K562 (cell line): ENCODE measurements at regions not wholly inside any gene's neighbourhood (a gene's known extent, or its start where the extent isn't known, plus 50 kb on each side); places are given as distances from the start of the nearest gene placed in this dataset.
A peak's percentile ranks its signal among the peaks of the same experiment; 100 is the strongest.

ENCODE experiments used
- ATAC-seq: fragments of 200-7000 bp; cut with Tn5 transposase; 3 replicates; pipeline ENCODE4 v1.9.1; 2020; ENCODE audit warnings: moderate library complexity
- BruUV-seq: library from RNA; stranded (reverse); fragments of 400-500 nt; replicated peaks from 2 replicates; lab custom pipeline; 2021; lab: Mats Ljungman, UMichigan
- CTCF ChIA-PET: fragments of 300-600 bp; formaldehyde crosslinking; extraction: SDS; loops from one replicate; lab custom pipeline; 2021; ENCODE audit warnings: low intra/inter-chr PET ratio; lab: Yijun Ruan, JAX
- POLR2A ChIA-PET: fragments of 300-600, 350-650 bp; sonication (Branson Sonifier 250); formaldehyde crosslinking; extraction: SDS; loops from one replicate; lab custom pipeline; 2021; ENCODE audit warnings: antibody characterized with exemption, inconsistent platforms; lab: Yijun Ruan, JAX
- DNase-seq, 4 experiments: peaks; one replicate each; pipeline versions ENCODE4 v3.0.0 to v3.0.0-alpha.2; 2011 to 2018; ENCODE audit warnings: low spot score in 3 of 4, mixed read lengths in 3 of 4; ENCODE audit errors: extremely low read depth in 1 of 4
- FAIRE-seq: peaks from 2 replicates; lab custom pipeline; 2011; peaks lifted over from hg19 to GRCh38; lab: Jason Lieb, UNC
- H2AFZ ChIP-seq: 2 replicates; pipeline ENCODE4 v1.6.0; 2011; ENCODE audit warnings: low read depth, low read length, control low read depth, inconsistent platforms
- H3K27ac ChIP-seq: fragments of 200-600 bp; 3 replicates; pipeline ENCODE4 v1.8.0; 2011; ENCODE audit warnings: low read depth, mild to moderate bottlenecking, control low read depth, inconsistent platforms, low read length, moderate library complexity, mixed read lengths; ENCODE audit errors: extremely low read depth
- H3K27me3 ChIP-seq, 2 experiments: fragments of 300-600 bp in 1 of 2; 2 replicates in 1 of 2; 3 replicates in 1 of 2; pipeline versions ENCODE4 v1.6.0 to v1.8.0; 2011; ENCODE audit warnings: inconsistent platforms in 2 of 2, low read length in 2 of 2, mild to moderate bottlenecking in 1 of 2, mixed read lengths in 1 of 2, moderate library complexity in 1 of 2; ENCODE audit not compliant: control insufficient read depth in 2 of 2, insufficient read depth in 2 of 2
- H3K36me3 ChIP-seq: fragments of 300-600 bp; 3 replicates; pipeline ENCODE4 v1.8.0; 2011; ENCODE audit warnings: mild to moderate bottlenecking, low read length, inconsistent platforms; ENCODE audit not compliant: control insufficient read depth, insufficient read depth
- H3K4me1 ChIP-seq, 2 experiments: fragments of 200-600 bp in 1 of 2; replicated peaks in 1 of 2; 2 replicates in 1 of 2; 3 replicates in 1 of 2; pipeline versions ENCODE4 v1.5.1 to v1.8.0; 2011; ENCODE audit warnings: inconsistent platforms in 2 of 2, low read length in 2 of 2, mild to moderate bottlenecking in 1 of 2, mixed read lengths in 1 of 2, moderate library complexity in 1 of 2; ENCODE audit not compliant: control insufficient read depth in 2 of 2, insufficient read depth in 2 of 2
- H3K4me2 ChIP-seq: 2 replicates; pipeline ENCODE4 v1.6.1; 2011; ENCODE audit warnings: low read length, control low read depth, inconsistent platforms, mixed read lengths; ENCODE audit not compliant: insufficient read depth
- H3K4me3 ChIP-seq: fragments of 200-600 bp; sonication (generic), shearing (Covaris generic); 2 replicates; pipeline ENCODE4 v1.5.1; 2016; ENCODE audit warnings: control low read depth, inconsistent platforms
- H3K79me2 ChIP-seq: fragments of 200-600 bp; 3 replicates; pipeline ENCODE4 v1.8.0; 2011; ENCODE audit warnings: low read length, inconsistent platforms; ENCODE audit not compliant: control insufficient read depth, insufficient read depth
- H3K9ac ChIP-seq, 2 experiments: 2 replicates each; pipeline versions ENCODE4 v1.6.0 to v1.6.1; 2011; ENCODE audit warnings: low read depth in 2 of 2, low read length in 2 of 2, control low read depth in 1 of 2, inconsistent platforms in 1 of 2, mild to moderate bottlenecking in 1 of 2, mixed read lengths in 1 of 2; ENCODE audit not compliant: insufficient read depth in 1 of 2
- H3K9me1 ChIP-seq: one replicate; pipeline ENCODE4 v1.6.0; 2011; ENCODE audit warnings: inconsistent platforms, mild to moderate bottlenecking, low read length, moderate library complexity; ENCODE audit not compliant: control insufficient read depth, insufficient read depth
- H3K9me3 ChIP-seq: replicated peaks from 2 replicates; pipeline ENCODE4 v1.5.1; 2011; ENCODE audit warnings: low read depth, low read length, inconsistent platforms; ENCODE audit not compliant: control insufficient read depth, insufficient read depth
- H4K20me1 ChIP-seq: replicated peaks from 2 replicates; pipeline ENCODE4 v1.6.1; 2011; ENCODE audit warnings: low read length, inconsistent platforms, mixed read lengths; ENCODE audit not compliant: control insufficient read depth, insufficient read depth
- DACH1 ChIP-seq: fragments of 450-650 bp; IDR thresholded peaks from 2 replicates; pipeline ENCODE4 v1.6.1; 2018; ENCODE audit not compliant: partially characterized antibody
- MCM7 ChIP-seq, 2 experiments: fragments of 450-650 bp; IDR thresholded peaks; 2 replicates each; pipeline ENCODE4 v1.6.1; 2016 to 2018
- NONO ChIP-seq, 2 experiments: fragments of 200-400 bp in 1 of 2; fragments of 450-650 bp in 1 of 2; formaldehyde crosslinking in 1 of 2; IDR thresholded peaks; 2 replicates each; pipeline ENCODE4 v1.6.1; 2017; ENCODE audit warnings: low read depth in 2 of 2, mild to moderate bottlenecking in 2 of 2, moderate library complexity in 2 of 2, low read length in 1 of 2
- PCBP2 ChIP-seq: fragments of 200-400 bp; formaldehyde crosslinking; IDR thresholded peaks from 2 replicates; pipeline ENCODE4 v1.6.1; 2018; ENCODE audit warnings: low read length, low read depth, mild to moderate bottlenecking, moderate library complexity; ENCODE audit not compliant: poor library complexity, severe bottlenecking
- STAT5A ChIP-seq: IDR thresholded peaks from 2 replicates; pipeline ENCODE4 v1.6.1; 2012; ENCODE audit warnings: low read length, inconsistent platforms, borderline replicate concordance
- TBL1XR1 ChIP-seq, 2 experiments: IDR thresholded peaks; 2 replicates each; pipeline ENCODE4 v1.6.1; 2012; ENCODE audit warnings: improper control_type of control experiment in 2 of 2, low read length in 2 of 2, mild to moderate bottlenecking in 1 of 2
- TEAD1 ChIP-seq, 2 experiments: fragments of 450-650 bp in 1 of 2; sonication (generic) in 1 of 2; formaldehyde crosslinking; IDR thresholded peaks; 2 replicates each; pipeline versions ENCODE4 v1.4.0 to v1.8.0; 2020 to 2022; ENCODE audit warnings: mild to moderate bottlenecking in 2 of 2, missing genetic modification reagents in 1 of 2
- ZFP36 ChIP-seq: fragments of 150-350 bp; IDR thresholded peaks from 2 replicates; pipeline ENCODE4 v1.6.1; 2018; ENCODE audit warnings: low read length, low read depth; ENCODE audit not compliant: partially characterized antibody
- ZNF3 ChIP-seq: fragments of 250-450 bp; sonication (Bioruptor Pico); IDR thresholded peaks from 2 replicates; pipeline ENCODE4 v1.5.0; 2021; ENCODE audit warnings: mild to moderate bottlenecking, moderate library complexity
- WGBS: fragments of 100-300 bp; shearing (Covaris generic); methylation state at CpG from one replicate; pipeline ENCODE4 v1.1.6; 2016; ENCODE audit warnings: low coverage, mixed read lengths; ENCODE audit not compliant: insufficient coverage; ENCODE audit errors: missing lambda C conversion rate; 5-methylcytosine and 5-hydroxymethylcytosine counted together
- in situ Hi-C: fragments of 300-500 bp; cut with MboI; formaldehyde crosslinking; loops from 4 replicates; pipeline ENCODE4 v1.15.0; 2018; ENCODE audit warnings: inconsistent platforms, mixed read lengths
- intact Hi-C: fragments of 100-400 bp; cut with micrococcal nuclease; formaldehyde crosslinking; loops from 2 replicates; pipeline ENCODE4 v1.14.2; 2022
- TF ChIP-seq, protein P1 (sequence below): fragments of 450-650 bp; formaldehyde crosslinking; IDR thresholded peaks from 2 replicates; pipeline ENCODE4 v1.4.0; 2020; ENCODE audit warnings: mild to moderate bottlenecking, moderate library complexity
- TF ChIP-seq, protein P2 (sequence below): sonication (generic); formaldehyde crosslinking; IDR thresholded peaks from 2 replicates; pipeline ENCODE4 v1.8.1; 2022; ENCODE audit warnings: missing genetic modification reagents

DNA sequence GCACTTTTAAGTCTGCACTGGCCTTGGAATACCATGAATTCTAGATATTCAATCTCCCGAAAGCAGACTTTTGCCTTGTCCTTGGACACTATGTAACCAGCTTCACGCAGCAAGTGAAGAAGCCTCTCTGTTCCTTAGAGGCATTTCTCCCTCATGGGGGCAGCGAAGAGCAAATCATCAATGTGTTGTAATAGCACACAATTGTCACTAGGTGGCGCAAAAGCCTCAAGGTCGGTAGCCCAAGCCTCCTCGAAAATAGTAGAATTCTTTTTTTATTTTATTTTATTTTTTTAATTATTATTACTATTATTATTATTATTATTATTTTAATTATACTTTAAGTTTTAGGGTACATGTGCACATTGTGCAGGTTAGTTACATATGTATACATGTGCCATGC, 100.8 kb downstream of the ALG10 start (continued):
- TF ChIP-seq TEAD1 (CRISPR knock-in tag; IDR thresholded peaks at IDR 0.05): peak; percentile 72 to 85; a peak in 3 of 4 replicates
- peak; percentile 70 for TF ChIP-seq ZFP36
- TF ChIP-seq, protein P1, sequence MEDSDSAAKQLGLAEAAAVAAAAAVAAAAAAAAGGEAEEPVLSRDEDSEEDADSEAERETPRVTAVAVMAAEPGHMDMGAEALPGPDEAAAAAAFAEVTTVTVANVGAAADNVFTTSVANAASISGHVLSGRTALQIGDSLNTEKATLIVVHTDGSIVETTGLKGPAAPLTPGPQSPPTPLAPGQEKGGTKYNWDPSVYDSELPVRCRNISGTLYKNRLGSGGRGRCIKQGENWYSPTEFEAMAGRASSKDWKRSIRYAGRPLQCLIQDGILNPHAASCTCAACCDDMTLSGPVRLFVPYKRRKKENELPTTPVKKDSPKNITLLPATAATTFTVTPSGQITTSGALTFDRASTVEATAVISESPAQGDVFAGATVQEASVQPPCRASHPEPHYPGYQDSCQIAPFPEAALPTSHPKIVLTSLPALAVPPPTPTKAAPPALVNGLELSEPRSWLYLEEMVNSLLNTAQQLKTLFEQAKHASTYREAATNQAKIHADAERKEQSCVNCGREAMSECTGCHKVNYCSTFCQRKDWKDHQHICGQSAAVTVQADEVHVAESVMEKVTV (CRISPR knock-in tag): peak; percentile 62

DNA sequence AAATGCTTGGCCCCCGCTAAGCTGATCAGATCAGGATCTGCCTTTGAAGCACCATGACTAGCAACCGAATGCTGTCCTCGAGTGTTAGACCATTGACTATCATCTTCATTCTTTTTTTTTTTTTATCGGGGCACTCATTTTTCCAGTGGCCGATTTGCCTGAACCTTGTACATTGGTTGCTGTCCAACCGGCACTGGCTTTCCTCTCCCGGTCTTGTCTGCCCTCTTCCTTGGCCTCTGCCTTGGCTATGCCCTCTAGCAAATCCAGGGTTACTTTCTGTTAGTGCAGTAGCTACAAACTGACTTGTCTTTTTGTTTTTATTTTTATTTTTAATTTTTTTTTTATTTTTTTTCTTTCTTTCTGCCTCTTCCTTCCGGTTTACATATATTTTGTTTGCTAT, 102.3 kb downstream of the ALG10 start:
- Histone ChIP-seq H4K20me1 (no peaks in the 10 kb centered on the region), H3K36me3 (no peaks in the 10 kb centered on the region), H3K27ac (no peak overlapping the region), H3K9me3 (no peaks in the 10 kb centered on the region), H3K79me2 (no peaks in the 10 kb centered on the region), H2AFZ (peak overlapping the region; percentile 68), H3K4me1 (peaks cover 3 to 16% of the 10 kb centered on the region in 2 experiments; a peak in 3 of 5 replicates), H3K27me3 (no peaks in the 10 kb centered on the region), H3K4me3 (no peak overlapping the region), H3K4me2 (no peak overlapping the region), H3K9me1 (no peaks in the 10 kb centered on the region), H3K9ac (no peak overlapping the region)
- intact Hi-C loops: loop anchor here (5.0 to 10.0 kb wide), 3 partner anchors 92 to 1370 kb away; partner anchors contain the start of gene YARS2
- no TSS peak for BruUV-seq
- ATAC-seq: no peak
- ChIA-PET POLR2A (interaction anchor here (0.7 kb wide), 1 partner anchor 1677 kb away, joined by 3 read pairs; no protein-coding TSS in a partner anchor), CTCF (interaction anchor here (3.1 kb wide), 1 partner anchor 93 kb away, joined by 19 read pairs; no protein-coding TSS in a partner anchor)
- TF ChIP-seq NONO (IDR thresholded peaks at IDR 0.05; ENCODE audit: low read depth in 2 of 2, low read length in 1 of 2) (no peak), ZNF3 (CRISPR knock-in tag) (no peak), DACH1 (no peak), MCM7 (IDR thresholded peaks at IDR 0.05) (no peak), STAT5A (no peak), PCBP2 (no peak), TBL1XR1 (IDR thresholded peaks at IDR 0.05; ENCODE audit: low read length in 2 of 2) (no peak)
- TF ChIP-seq, protein P2, sequence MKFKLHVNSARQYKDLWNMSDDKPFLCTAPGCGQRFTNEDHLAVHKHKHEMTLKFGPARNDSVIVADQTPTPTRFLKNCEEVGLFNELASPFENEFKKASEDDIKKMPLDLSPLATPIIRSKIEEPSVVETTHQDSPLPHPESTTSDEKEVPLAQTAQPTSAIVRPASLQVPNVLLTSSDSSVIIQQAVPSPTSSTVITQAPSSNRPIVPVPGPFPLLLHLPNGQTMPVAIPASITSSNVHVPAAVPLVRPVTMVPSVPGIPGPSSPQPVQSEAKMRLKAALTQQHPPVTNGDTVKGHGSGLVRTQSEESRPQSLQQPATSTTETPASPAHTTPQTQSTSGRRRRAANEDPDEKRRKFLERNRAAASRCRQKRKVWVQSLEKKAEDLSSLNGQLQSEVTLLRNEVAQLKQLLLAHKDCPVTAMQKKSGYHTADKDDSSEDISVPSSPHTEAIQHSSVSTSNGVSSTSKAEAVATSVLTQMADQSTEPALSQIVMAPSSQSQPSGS (CRISPR knock-in tag): no peak
- 52% methylated on average over 8 of the region's 8 CpGs for WGBS
- in situ Hi-C loops: loop anchor here (5.0 to 10.0 kb wide), 3 partner anchors 93 to 500 kb away; no protein-coding TSS in a partner anchor
- FAIRE-seq: no peak
- no peak for DNase-seq
